ENCODE measurements at regions not wholly inside any gene's neighbourhood (a gene's known extent, or its start where the extent isn't known, plus 50 kb on each side); places are given as distances from the start of the nearest gene placed in this dataset.

DNA sequence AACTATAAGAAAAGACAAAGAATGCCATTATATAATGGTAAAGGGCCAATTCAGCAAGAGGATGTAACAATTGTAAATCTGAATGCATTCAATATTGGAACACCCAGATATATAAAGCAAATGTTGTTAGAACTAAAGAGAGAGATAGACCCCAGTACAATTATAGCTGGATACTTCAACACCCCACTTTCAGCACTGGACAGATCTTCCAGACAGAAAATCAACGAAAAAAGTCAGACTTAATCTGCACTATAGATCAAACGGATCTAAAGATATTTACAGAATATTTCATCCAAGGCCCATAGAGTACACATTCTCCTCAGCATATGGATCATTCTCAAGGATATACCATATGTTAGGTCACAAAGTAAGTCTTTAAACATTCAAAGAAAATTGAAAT, 194.6 kb upstream of the DACH1 start:
- Histone ChIP-seq H3K4me2 (ENCODE audit: low read depth, low read length, poor library complexity, severe bottlenecking) (no peak overlapping the region), H3K4me3 (ENCODE audit: insufficient read depth, low read length, poor library complexity, severe bottlenecking) (no peak overlapping the region), H3K79me2 (ENCODE audit: insufficient read depth, low read length) (no peaks in the 10 kb centered on the region), H3K27ac (ENCODE audit: low read depth, low read length) (no peak overlapping the region), H3K27me3 (ENCODE audit: low read length) (no peaks in the 10 kb centered on the region), H3F3A (ENCODE audit: insufficient read depth) (no peaks in the 10 kb centered on the region), H4K20me1 (ENCODE audit: low read depth, low read length) (no peaks in the 10 kb centered on the region), H3K36me3 (ENCODE audit: low read length) (no peaks in the 10 kb centered on the region), H3K9me2 (replicated peaks; ENCODE audit: insufficient read depth, low read length) (no peaks in the 10 kb centered on the region), H2AFZ (ENCODE audit: low read depth, low read length, severe bottlenecking) (no peak overlapping the region), H3K9me3 (ENCODE audit: insufficient read depth, low read length) (no peaks in the 10 kb centered on the region), H3K9ac (ENCODE audit: low read length) (no peak overlapping the region)
- TF ChIP-seq, protein P1, sequence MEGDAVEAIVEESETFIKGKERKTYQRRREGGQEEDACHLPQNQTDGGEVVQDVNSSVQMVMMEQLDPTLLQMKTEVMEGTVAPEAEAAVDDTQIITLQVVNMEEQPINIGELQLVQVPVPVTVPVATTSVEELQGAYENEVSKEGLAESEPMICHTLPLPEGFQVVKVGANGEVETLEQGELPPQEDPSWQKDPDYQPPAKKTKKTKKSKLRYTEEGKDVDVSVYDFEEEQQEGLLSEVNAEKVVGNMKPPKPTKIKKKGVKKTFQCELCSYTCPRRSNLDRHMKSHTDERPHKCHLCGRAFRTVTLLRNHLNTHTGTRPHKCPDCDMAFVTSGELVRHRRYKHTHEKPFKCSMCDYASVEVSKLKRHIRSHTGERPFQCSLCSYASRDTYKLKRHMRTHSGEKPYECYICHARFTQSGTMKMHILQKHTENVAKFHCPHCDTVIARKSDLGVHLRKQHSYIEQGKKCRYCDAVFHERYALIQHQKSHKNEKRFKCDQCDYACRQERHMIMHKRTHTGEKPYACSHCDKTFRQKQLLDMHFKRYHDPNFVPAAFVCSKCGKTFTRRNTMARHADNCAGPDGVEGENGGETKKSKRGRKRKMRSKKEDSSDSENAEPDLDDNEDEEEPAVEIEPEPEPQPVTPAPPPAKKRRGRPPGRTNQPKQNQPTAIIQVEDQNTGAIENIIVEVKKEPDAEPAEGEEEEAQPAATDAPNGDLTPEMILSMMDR (IDR thresholded peaks at IDR 0.05; ENCODE audit: insufficient read depth, low read length, poor library complexity, severe bottlenecking) = no peak
- TF ChIP-seq EZH2phosphoT487 (conservative IDR thresholded peaks at IDR 0.05; ENCODE audit: low read length) = no peak

DNA sequence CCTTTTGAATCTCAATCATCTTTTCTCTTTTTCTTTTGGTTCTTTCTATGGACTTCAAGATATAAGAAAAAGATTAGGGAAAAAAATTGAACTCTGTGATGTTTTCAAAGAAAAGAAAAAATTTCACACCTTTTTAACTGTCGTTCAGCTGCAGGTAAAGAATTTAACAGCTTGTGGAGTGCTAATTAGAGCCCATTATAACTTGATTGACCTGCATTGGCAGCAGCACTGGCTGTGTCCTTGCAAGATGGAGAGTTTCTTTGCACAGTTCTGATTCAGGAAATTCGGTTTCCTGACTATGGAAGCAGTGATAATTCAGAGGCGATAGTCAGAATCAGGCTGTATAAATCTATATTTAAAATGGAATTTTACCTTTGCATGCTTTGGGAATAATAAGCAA, 183.2 kb upstream of the DACH1 start:
- Histone ChIP-seq H2AFZ (ENCODE audit: low read depth, low read length, severe bottlenecking) (no peak overlapping the region), H3K4me3 (ENCODE audit: insufficient read depth, low read length, poor library complexity, severe bottlenecking) (no peak overlapping the region), H4K20me1 (ENCODE audit: low read depth, low read length) (no peaks in the 10 kb centered on the region), H3K27me3 (ENCODE audit: low read length) (no peaks in the 10 kb centered on the region), H3F3A (ENCODE audit: insufficient read depth) (no peaks in the 10 kb centered on the region), H3K9ac (ENCODE audit: low read length) (no peak overlapping the region), H3K9me2 (replicated peaks; ENCODE audit: insufficient read depth, low read length) (no peaks in the 10 kb centered on the region), H3K4me2 (ENCODE audit: low read depth, low read length, poor library complexity, severe bottlenecking) (no peak overlapping the region), H3K27ac (ENCODE audit: low read depth, low read length) (no peak overlapping the region), H3K79me2 (ENCODE audit: insufficient read depth, low read length) (no peaks in the 10 kb centered on the region), H3K9me3 (ENCODE audit: insufficient read depth, low read length) (no peaks in the 10 kb centered on the region), H3K36me3 (ENCODE audit: low read length) (no peaks in the 10 kb centered on the region)
- TF ChIP-seq, protein P1 (IDR thresholded peaks at IDR 0.05; ENCODE audit: insufficient read depth, low read length, poor library complexity, severe bottlenecking) = no peak
- no peak for TF ChIP-seq EZH2phosphoT487 (conservative IDR thresholded peaks at IDR 0.05; ENCODE audit: low read length)

DNA sequence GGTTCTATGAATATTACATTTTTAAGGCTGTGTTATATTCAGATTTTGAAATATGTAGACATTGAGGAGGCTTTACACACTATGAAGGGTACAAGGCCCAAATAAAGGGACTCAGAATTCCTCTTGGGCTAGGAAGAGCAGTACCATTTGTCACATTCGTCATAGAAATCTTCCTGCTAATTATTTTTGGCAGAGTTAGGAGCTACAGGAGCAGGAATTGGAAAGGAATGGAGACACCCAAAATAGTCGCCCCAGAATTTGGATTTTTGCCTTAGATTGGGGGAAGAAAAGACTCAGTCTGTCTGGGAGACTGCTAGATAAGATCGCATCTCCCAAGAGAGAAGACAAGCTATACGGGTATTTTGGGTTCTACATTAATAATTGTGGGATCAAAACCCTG, 176.4 kb upstream of the DACH1 start:
- Histone ChIP-seq H3K79me2 (ENCODE audit: insufficient read depth, low read length) (no peaks in the 10 kb centered on the region), H3K9ac (ENCODE audit: low read length) (no peak overlapping the region), H3K36me3 (ENCODE audit: low read length) (no peaks in the 10 kb centered on the region), H2AFZ (ENCODE audit: low read depth, low read length, severe bottlenecking) (no peak overlapping the region), H3K9me2 (replicated peaks; ENCODE audit: insufficient read depth, low read length) (no peaks in the 10 kb centered on the region), H3F3A (ENCODE audit: insufficient read depth) (no peaks in the 10 kb centered on the region), H3K4me2 (ENCODE audit: low read depth, low read length, poor library complexity, severe bottlenecking) (no peak overlapping the region), H3K9me3 (ENCODE audit: insufficient read depth, low read length) (no peaks in the 10 kb centered on the region), H3K27me3 (ENCODE audit: low read length) (no peaks in the 10 kb centered on the region), H4K20me1 (ENCODE audit: low read depth, low read length) (no peaks in the 10 kb centered on the region), H3K4me3 (ENCODE audit: insufficient read depth, low read length, poor library complexity, severe bottlenecking) (no peak overlapping the region), H3K27ac (ENCODE audit: low read depth, low read length) (no peak overlapping the region)
- TF ChIP-seq EZH2phosphoT487 (conservative IDR thresholded peaks at IDR 0.05; ENCODE audit: low read length) = no peak

DNA sequence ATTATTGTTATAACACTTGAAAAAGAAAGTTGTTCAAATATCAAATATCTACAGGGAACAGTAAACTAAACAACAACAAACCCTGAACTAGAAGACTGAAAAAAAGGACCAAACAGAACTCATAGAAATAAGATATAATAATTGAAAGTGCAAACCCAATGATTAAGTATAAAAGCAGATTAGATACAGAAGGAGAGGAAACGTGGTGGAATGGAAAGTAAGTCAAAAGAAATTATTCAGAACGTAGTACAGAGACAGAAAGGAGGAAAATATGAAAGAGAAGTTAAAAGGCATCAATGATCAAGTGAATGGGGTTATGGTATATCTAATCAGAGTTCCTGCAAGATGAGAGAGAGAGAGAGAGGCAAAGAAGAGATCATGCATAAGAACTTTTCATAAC, 174.2 kb upstream of the DACH1 start:
- no peaks in the 10 kb centered on the region for H3F3A ChIP-seq (ENCODE audit: insufficient read depth)
- H3K79me2 ChIP-seq (ENCODE audit: insufficient read depth, low read length) = no peaks in the 10 kb centered on the region
- no peaks in the 10 kb centered on the region for H3K27me3 ChIP-seq (ENCODE audit: low read length)
- H3K9me2 ChIP-seq (replicated peaks; ENCODE audit: insufficient read depth, low read length) = no peaks in the 10 kb centered on the region
- no peak overlapping the region for H3K4me2 ChIP-seq (ENCODE audit: low read depth, low read length, poor library complexity, severe bottlenecking)
- no peak overlapping the region for H3K9ac ChIP-seq (ENCODE audit: low read length)
- no peaks in the 10 kb centered on the region for H3K9me3 ChIP-seq (ENCODE audit: insufficient read depth, low read length)
- no peak overlapping the region for H2AFZ ChIP-seq (ENCODE audit: low read depth, low read length, severe bottlenecking)
- H4K20me1 ChIP-seq (ENCODE audit: low read depth, low read length) = no peaks in the 10 kb centered on the region
- TF ChIP-seq EZH2phosphoT487 (conservative IDR thresholded peaks at IDR 0.05; ENCODE audit: low read length) = no peak
- TF ChIP-seq, protein P1 (IDR thresholded peaks at IDR 0.05; ENCODE audit: insufficient read depth, low read length, poor library complexity, severe bottlenecking) = no peak
- H3K27ac ChIP-seq (ENCODE audit: low read depth, low read length) = no peak overlapping the region
- H3K36me3 ChIP-seq (ENCODE audit: low read length) = no peaks in the 10 kb centered on the region
- H3K4me3 ChIP-seq (ENCODE audit: insufficient read depth, low read length, poor library complexity, severe bottlenecking) = no peak overlapping the region

Measured in SU-DHL-6 (cell line).